Glutamatergic neuron (in vitro differentiated cells): ENCODE measurements at regions not wholly inside any gene's neighbourhood (a gene's known extent, or its start where the extent isn't known, plus 50 kb on each side); places are given as distances from the start of the nearest gene placed in this dataset.

Source experiments
- DNase-seq: peaks from one replicate; pipeline ENCODE4 v3.0.0; 2022
- H3K27ac Mint-ChIP-seq: one replicate; pipeline ENCODE4 v1.8.0; 2020; ENCODE audit warnings: mild to moderate bottlenecking, mixed read lengths, inconsistent platforms; ENCODE audit not compliant: unreplicated experiment
- H3K27me3 Mint-ChIP-seq: one replicate; pipeline ENCODE4 v1.8.0; 2020; ENCODE audit warnings: mild to moderate bottlenecking, moderate library complexity, mixed read lengths, inconsistent platforms; ENCODE audit not compliant: unreplicated experiment
- H3K36me3 Mint-ChIP-seq: one replicate; pipeline ENCODE4 v1.8.0; 2020; ENCODE audit warnings: mild to moderate bottlenecking, mixed read lengths, inconsistent platforms; ENCODE audit not compliant: unreplicated experiment
- H3K4me1 Mint-ChIP-seq: one replicate; pipeline ENCODE4 v1.8.0; 2020; ENCODE audit warnings: mild to moderate bottlenecking, low read depth, mixed read lengths, inconsistent platforms; ENCODE audit not compliant: unreplicated experiment
- H3K4me3 Mint-ChIP-seq: one replicate; pipeline ENCODE4 v1.8.0; 2020; ENCODE audit warnings: mild to moderate bottlenecking, mixed read lengths, inconsistent platforms; ENCODE audit not compliant: unreplicated experiment
- H3K9me3 Mint-ChIP-seq: one replicate; pipeline ENCODE4 v1.8.0; 2020; ENCODE audit warnings: mild to moderate bottlenecking, moderate library complexity, mixed read lengths, inconsistent platforms; ENCODE audit not compliant: unreplicated experiment
- TF ChIP-seq, protein P1 (sequence below): fragments of 200-600 bp; sonication (generic); IDR thresholded peaks from one replicate; pipeline ENCODE4 v1.5.0; 2021; ENCODE audit not compliant: partially characterized antibody, unreplicated experiment

GRCh38 chr15:77733579-77734300, 101.0 kb upstream of the LINGO1 start:
- peaks cover 2% of the 10 kb centered on the region for H3K9me3 Mint-ChIP-seq
- peaks cover 4% of the 10 kb centered on the region for H3K27me3 Mint-ChIP-seq
- H3K27ac Mint-ChIP-seq, result no peak overlapping the region

GRCh38 chr15:77732514-77733335, 100.0 kb upstream of the LINGO1 start:
- Mint-ChIP-seq H3K27ac (no peak overlapping the region), H3K4me3 (no peak overlapping the region), H3K27me3 (peaks cover 3% of the 10 kb centered on the region), H3K4me1 (no peaks in the 10 kb centered on the region), H3K9me3 (peaks cover 2% of the 10 kb centered on the region), H3K36me3 (no peaks in the 10 kb centered on the region)
- no peak for DNase-seq
- TF ChIP-seq, protein P1, sequence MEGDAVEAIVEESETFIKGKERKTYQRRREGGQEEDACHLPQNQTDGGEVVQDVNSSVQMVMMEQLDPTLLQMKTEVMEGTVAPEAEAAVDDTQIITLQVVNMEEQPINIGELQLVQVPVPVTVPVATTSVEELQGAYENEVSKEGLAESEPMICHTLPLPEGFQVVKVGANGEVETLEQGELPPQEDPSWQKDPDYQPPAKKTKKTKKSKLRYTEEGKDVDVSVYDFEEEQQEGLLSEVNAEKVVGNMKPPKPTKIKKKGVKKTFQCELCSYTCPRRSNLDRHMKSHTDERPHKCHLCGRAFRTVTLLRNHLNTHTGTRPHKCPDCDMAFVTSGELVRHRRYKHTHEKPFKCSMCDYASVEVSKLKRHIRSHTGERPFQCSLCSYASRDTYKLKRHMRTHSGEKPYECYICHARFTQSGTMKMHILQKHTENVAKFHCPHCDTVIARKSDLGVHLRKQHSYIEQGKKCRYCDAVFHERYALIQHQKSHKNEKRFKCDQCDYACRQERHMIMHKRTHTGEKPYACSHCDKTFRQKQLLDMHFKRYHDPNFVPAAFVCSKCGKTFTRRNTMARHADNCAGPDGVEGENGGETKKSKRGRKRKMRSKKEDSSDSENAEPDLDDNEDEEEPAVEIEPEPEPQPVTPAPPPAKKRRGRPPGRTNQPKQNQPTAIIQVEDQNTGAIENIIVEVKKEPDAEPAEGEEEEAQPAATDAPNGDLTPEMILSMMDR, result no peak

More at GRCh38 chr15:77733579-77734300, 101.0 kb upstream of the LINGO1 start:
- no peak overlapping the region for H3K4me3 Mint-ChIP-seq
- peaks cover 10% of the 10 kb centered on the region for H3K4me1 Mint-ChIP-seq
- no peak for DNase-seq
- TF ChIP-seq, protein P1, result no peak
- no peaks in the 10 kb centered on the region for H3K36me3 Mint-ChIP-seq

GRCh38 chr15:77731945-77732344, 99.2 kb upstream of the LINGO1 start:
- peaks cover 2% of the 10 kb centered on the region for H3K9me3 Mint-ChIP-seq
- H3K4me1 Mint-ChIP-seq, result no peaks in the 10 kb centered on the region
- H3K36me3 Mint-ChIP-seq, result no peaks in the 10 kb centered on the region
- TF ChIP-seq, protein P1, result no peak
- DNase-seq, result no peak
- H3K27me3 Mint-ChIP-seq, result peaks cover 2% of the 10 kb centered on the region
- no peak overlapping the region for H3K27ac Mint-ChIP-seq
- H3K4me3 Mint-ChIP-seq, result no peak overlapping the region

DNA sequence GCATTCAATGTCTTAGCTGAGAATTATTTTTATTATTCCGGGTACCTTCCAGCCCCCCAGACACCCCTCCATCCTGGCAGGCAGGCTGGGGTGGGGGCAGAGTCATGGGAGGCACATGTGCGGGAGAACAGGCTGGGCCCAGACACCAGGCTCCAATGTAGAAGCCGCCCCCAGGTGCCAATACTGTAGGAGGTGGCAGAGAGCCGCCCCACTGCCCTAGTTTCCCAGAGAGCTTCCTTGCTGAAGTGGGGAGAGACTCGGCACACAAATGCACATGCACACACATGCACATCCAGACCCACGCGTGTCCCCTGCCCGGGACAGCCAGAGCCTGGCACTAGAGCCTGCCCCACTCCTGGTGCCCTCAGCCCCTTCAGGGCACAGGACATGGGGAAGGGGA, 98.4 kb upstream of the LINGO1 start:
- Mint-ChIP-seq H3K27me3 (peaks cover 2% of the 10 kb centered on the region), H3K36me3 (no peaks in the 10 kb centered on the region), H3K27ac (no peak overlapping the region), H3K4me1 (no peaks in the 10 kb centered on the region), H3K9me3 (peaks cover 2% of the 10 kb centered on the region), H3K4me3 (no peak overlapping the region)
- TF ChIP-seq, protein P1, result no peak
- DNase-seq, result no peak

DNA sequence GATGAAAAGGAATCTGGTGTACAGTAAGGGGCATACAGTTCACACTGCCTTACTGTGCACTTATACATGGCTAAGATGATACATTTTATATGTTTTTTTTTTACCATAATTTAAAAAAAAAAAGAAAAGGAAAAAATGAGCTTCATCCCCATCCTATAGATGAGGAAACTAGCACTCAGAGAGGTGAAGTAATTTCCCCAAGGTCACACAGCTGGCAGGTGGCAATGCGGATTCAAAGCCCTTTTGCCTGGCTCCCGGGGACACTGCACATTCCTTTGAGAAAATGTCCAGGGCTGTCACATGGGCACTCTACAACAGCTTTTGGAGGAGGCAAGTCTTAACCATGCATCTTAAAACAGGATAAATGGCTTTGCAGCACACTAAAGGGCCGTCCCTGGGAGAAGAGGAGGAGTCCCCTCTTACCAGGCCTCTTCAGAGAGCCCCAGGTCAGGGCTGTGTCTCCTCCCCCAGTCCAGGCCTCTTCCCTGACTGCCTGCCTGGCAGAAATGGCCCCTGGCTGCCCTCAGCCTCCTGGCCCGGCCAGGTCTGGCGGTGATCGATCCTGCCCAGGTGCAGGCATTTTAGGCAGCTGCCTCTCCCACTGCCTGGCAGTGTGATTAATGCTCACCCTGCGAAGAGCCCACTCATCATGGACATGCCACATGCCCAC, 95.1 kb upstream of the LINGO1 start:
- Mint-ChIP-seq H3K4me3 (no peak overlapping the region), H3K36me3 (no peaks in the 10 kb centered on the region), H3K27ac (no peak overlapping the region), H3K9me3 (peaks cover 2% of the 10 kb centered on the region), H3K27me3 (no peaks in the 10 kb centered on the region), H3K4me1 (no peaks in the 10 kb centered on the region)
- DNase-seq, result no peak
- TF ChIP-seq, protein P1, result no peak
